ENCODE measurements at regions not wholly inside any gene's neighbourhood (a gene's known extent, or its start where the extent isn't known, plus 50 kb on each side); places are given as distances from the start of the nearest gene placed in this dataset.

- no peak overlapping the region for H3K9ac ChIP-seq (ENCODE audit: low read depth, low read length)
- no peak overlapping the region; a peak in 1 of 4 replicates for H4K8ac ChIP-seq (ENCODE audit: low read depth in 2 of 2, low read length in 2 of 2)
- no peaks in the 10 kb centered on the region for H3K4me1 ChIP-seq (ENCODE audit: control insufficient read depth, insufficient read depth, low read length)
- TF ChIP-seq FOS (IDR thresholded peaks at IDR 0.05; ENCODE audit: low read depth, low read length) (no peak), ELK1 (IDR thresholded peaks at IDR 0.05; ENCODE audit: borderline replicate concordance, low read depth, low read length) (no peak), CEBPB (IDR thresholded peaks at IDR 0.05; ENCODE audit: low read depth, low read length) (no peak), USF2 (IDR thresholded peaks at IDR 0.05; ENCODE audit: low read depth, low read length) (no peak)
- no peak overlapping the region for H3K4ac ChIP-seq (ENCODE audit: low read depth, low read length)
- no peak overlapping the region for H2AK5ac ChIP-seq (ENCODE audit: low read depth, low read length)
- dilution Hi-C loops (cut with HindIII; ENCODE audit: low sequenced_read_pairs, unreplicated experiment) (no loop called here), in situ Hi-C loops (cut with MboI; ENCODE audit: low sequenced_read_pairs) (no loop called here), intact Hi-C loops (cut with micrococcal nuclease) (no loop called here)
- no peak overlapping the region for H4K5ac ChIP-seq (ENCODE audit: low read depth, low read length)
- no peak overlapping the region for H2BK120ac ChIP-seq (ENCODE audit: low read depth, low read length)
- BruUV-seq (replicated peaks), result no TSS peak
- H3K27ac ChIP-seq (ENCODE audit: insufficient read depth, low read length), result no peak overlapping the region
- no peak overlapping the region for H2AK9ac ChIP-seq (replicated peaks; ENCODE audit: low read depth, low read length, poor library complexity)
- H3K27me3 ChIP-seq (ENCODE audit: control insufficient read depth, insufficient read depth, low read length), result no peaks in the 10 kb centered on the region
- H4K91ac ChIP-seq (ENCODE audit: insufficient read depth, low read depth, low read length), result no peak overlapping the region
- H3K9me1 ChIP-seq (ENCODE audit: insufficient read depth, low read length), result no peaks in the 10 kb centered on the region
- no peak overlapping the region for H3K56ac ChIP-seq (ENCODE audit: extremely low read depth, insufficient read depth, low read length)
- peaks cover 6% of the 10 kb centered on the region; the same call in 1 of the 2 replicates for H3K9me3 ChIP-seq (ENCODE audit: control insufficient read depth, insufficient read depth, low read length)
- H3K23ac ChIP-seq (ENCODE audit: low read depth, low read length), result no peak overlapping the region
- no peaks in the 10 kb centered on the region for H4K20me1 ChIP-seq (ENCODE audit: insufficient read depth, low read length)
- H3K4me3 ChIP-seq (ENCODE audit: insufficient read depth, low read depth, low read length), result no peak overlapping the region
- H3K14ac ChIP-seq (replicated peaks; ENCODE audit: low read depth, low read length), result no peak overlapping the region
- CTCF ChIA-PET, result no interaction called here
- no peak overlapping the region for H2BK15ac ChIP-seq (ENCODE audit: low read depth, low read length)
- H3K4me2 ChIP-seq (ENCODE audit: low read depth, low read length), result no peak overlapping the region
- no peak overlapping the region for H2BK5ac ChIP-seq (ENCODE audit: low read depth, low read length, poor library complexity, severe bottlenecking)
- H2AFZ ChIP-seq (replicated peaks; ENCODE audit: low read length, poor library complexity), result no peak overlapping the region
- no peak for DNase-seq
- POLR2A ChIA-PET (ENCODE audit: unreplicated experiment), result no interaction called here
- WGBS, 2 experiments (ENCODE audit: extremely low coverage in 2 of 2, insufficient read length in 1 of 2), result no CpG with 5 or more reads among the region's 4 CpGs
- ATAC-seq (ENCODE audit: low read depth), result no peak
- no peaks in the 10 kb centered on the region for H3K79me1 ChIP-seq (ENCODE audit: low read depth in 1 of 2, low read length in 2 of 2)
- no peak overlapping the region for H2BK20ac ChIP-seq (ENCODE audit: low read depth, low read length)
- H3K18ac ChIP-seq (ENCODE audit: low read depth, low read length), result no peak overlapping the region
- no peaks in the 10 kb centered on the region for H3K36me3 ChIP-seq (ENCODE audit: control insufficient read depth, insufficient read depth, low read length)
These were observed 455.7 kb upstream of the TCF4 start for GRCh38 chr18:56043641-56044061.

Data from IMR-90 (cell line).